ENCODE measurements at regions not wholly inside any gene's neighbourhood (a gene's known extent, or its start where the extent isn't known, plus 50 kb on each side); places are given as distances from the start of the nearest gene placed in this dataset.

DNA sequence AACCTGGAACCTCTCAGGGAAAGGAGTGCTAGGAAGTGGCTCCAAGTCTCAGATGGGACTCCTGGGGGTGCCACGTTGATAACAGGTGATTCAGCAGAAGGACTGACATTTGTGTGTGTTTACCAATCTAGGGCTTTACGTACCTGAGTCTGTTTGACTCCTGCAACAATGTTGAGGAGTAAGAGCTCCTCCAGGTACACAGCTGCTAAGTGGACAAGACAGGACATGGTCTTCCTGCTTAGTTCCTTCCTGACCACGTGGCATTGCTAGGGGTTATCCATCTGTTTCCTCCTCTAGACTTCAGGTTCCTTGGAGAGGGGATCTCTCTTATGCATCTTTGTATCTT is 164.5 kb upstream of the SLC24A3 start:
- Histone ChIP-seq H3K4me1 (no peaks in the 10 kb centered on the region), H3K27ac (no peak overlapping the region), H3K4me3 (no peak overlapping the region), H2AFZ (replicated peaks) (no peak overlapping the region), H3K4me2 (no peak overlapping the region), H3K27me3 (no peaks in the 10 kb centered on the region), H3F3A (ENCODE audit: low read depth) (no peaks in the 10 kb centered on the region), H3K79me2 (ENCODE audit: low read depth) (no peaks in the 10 kb centered on the region), H3K9me3 (ENCODE audit: low read depth) (no peaks in the 10 kb centered on the region), H3K9ac (no peak overlapping the region), H4K20me1 (ENCODE audit: low read depth) (no peaks in the 10 kb centered on the region), H3K36me3 (no peaks in the 10 kb centered on the region)
- Mint-ChIP-seq H3K27ac (no peak overlapping the region), H3K9me3 (no peaks in the 10 kb centered on the region), H3K27me3 (ENCODE audit: insufficient read depth, low read depth) (peaks cover 7% of the 10 kb centered on the region), H3K4me3 (no peak overlapping the region), H3K4me1 (no peaks in the 10 kb centered on the region), H3K36me3 (no peaks in the 10 kb centered on the region)
- no peak for DNase-seq (ENCODE audit: low spot score)
- TF ChIP-seq, protein P1, sequence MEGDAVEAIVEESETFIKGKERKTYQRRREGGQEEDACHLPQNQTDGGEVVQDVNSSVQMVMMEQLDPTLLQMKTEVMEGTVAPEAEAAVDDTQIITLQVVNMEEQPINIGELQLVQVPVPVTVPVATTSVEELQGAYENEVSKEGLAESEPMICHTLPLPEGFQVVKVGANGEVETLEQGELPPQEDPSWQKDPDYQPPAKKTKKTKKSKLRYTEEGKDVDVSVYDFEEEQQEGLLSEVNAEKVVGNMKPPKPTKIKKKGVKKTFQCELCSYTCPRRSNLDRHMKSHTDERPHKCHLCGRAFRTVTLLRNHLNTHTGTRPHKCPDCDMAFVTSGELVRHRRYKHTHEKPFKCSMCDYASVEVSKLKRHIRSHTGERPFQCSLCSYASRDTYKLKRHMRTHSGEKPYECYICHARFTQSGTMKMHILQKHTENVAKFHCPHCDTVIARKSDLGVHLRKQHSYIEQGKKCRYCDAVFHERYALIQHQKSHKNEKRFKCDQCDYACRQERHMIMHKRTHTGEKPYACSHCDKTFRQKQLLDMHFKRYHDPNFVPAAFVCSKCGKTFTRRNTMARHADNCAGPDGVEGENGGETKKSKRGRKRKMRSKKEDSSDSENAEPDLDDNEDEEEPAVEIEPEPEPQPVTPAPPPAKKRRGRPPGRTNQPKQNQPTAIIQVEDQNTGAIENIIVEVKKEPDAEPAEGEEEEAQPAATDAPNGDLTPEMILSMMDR (IDR thresholded peaks at IDR 0.05), result no peak

DNA sequence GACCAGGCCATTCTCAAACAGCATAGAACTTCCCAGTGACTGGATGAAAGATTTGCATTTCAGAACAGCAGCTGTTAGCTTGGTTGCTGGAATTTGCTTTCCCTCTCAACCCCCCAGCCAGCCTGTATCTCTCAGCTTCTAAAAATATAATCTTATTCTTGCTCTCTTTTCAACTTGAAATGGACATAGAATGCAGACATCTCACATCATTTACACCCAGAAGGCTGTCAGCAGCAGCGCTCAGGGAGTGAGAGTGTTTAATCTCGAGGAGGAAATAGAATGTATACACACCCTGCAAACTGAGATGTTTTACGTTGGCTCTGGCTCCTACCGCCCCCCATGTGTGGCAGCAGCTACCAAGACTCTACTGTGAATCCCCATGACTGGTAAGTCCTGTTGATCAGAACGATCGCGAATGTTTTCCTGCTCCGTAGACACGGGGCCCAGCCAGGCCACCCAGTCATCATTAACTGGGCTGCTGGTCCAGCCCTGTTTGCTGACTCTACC is 163.4 kb upstream of the SLC24A3 start:
- Histone ChIP-seq H3K4me3 (no peak overlapping the region), H3K36me3 (no peaks in the 10 kb centered on the region)
- H3K27ac Mint-ChIP-seq, result no peak overlapping the region

DNA sequence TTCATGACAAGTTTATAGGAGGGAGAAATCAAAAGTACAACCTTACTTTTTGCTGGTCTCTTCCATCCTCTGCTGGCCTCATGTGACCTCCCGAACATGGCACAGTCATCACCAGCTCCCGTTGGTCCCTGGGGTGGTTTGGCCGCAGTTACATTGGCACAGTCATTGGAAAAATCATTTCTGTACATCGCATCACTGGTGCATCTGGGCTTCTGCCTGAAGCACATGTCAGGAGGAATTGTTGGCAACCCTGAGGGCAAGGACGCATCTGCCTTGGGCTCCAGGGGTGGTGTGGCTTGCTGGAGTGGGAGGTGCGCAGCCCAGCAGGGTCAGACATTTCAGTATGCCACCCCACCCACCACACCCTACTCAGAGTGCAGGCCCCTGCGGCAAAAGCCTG is 162.9 kb upstream of the SLC24A3 start:
- no peaks in the 10 kb centered on the region for H3F3A ChIP-seq (ENCODE audit: low read depth)
- H3K79me2 ChIP-seq (ENCODE audit: low read depth), result no peaks in the 10 kb centered on the region
- H3K27me3 Mint-ChIP-seq (ENCODE audit: insufficient read depth, low read depth), result peaks cover 7% of the 10 kb centered on the region
- H3K4me3 ChIP-seq, result no peak overlapping the region
- no peaks in the 10 kb centered on the region for H3K4me1 Mint-ChIP-seq
- no peak overlapping the region for H3K9ac ChIP-seq
- no peaks in the 10 kb centered on the region for H3K9me3 ChIP-seq (ENCODE audit: low read depth)
- H3K36me3 Mint-ChIP-seq, result no peaks in the 10 kb centered on the region
- TF ChIP-seq EZH2 (IDR thresholded peaks at IDR 0.05), result no peak
- TF ChIP-seq, protein P1 (IDR thresholded peaks at IDR 0.05), result no peak
- no peak for TF ChIP-seq EZH2phosphoT487 (IDR thresholded peaks at IDR 0.05)
- H3K4me2 ChIP-seq, result no peak overlapping the region
- DNase-seq (ENCODE audit: low spot score), result no peak
- no peaks in the 10 kb centered on the region for H3K27me3 ChIP-seq
- no peak overlapping the region for H2AFZ ChIP-seq (replicated peaks)
- no peaks in the 10 kb centered on the region for H3K9me3 Mint-ChIP-seq
- no peaks in the 10 kb centered on the region for H3K4me1 ChIP-seq
- H3K27ac ChIP-seq, result no peak overlapping the region
- H4K20me1 ChIP-seq (ENCODE audit: low read depth), result no peaks in the 10 kb centered on the region
- no peak overlapping the region for H3K27ac Mint-ChIP-seq
- H3K36me3 ChIP-seq, result no peaks in the 10 kb centered on the region
- H3K4me3 Mint-ChIP-seq, result no peak overlapping the region

More for the DNA sequence above, 163.4 kb upstream of the SLC24A3 start:
- no peaks in the 10 kb centered on the region for H3K9me3 ChIP-seq (ENCODE audit: low read depth)
- H3F3A ChIP-seq (ENCODE audit: low read depth), result no peaks in the 10 kb centered on the region
- DNase-seq (ENCODE audit: low spot score), result no peak
- Mint-ChIP-seq H3K4me3 (no peak overlapping the region), H3K27me3 (ENCODE audit: insufficient read depth, low read depth) (peaks cover 7% of the 10 kb centered on the region), H3K9me3 (no peaks in the 10 kb centered on the region), H3K36me3 (no peaks in the 10 kb centered on the region), H3K4me1 (no peaks in the 10 kb centered on the region)
- no peaks in the 10 kb centered on the region for H3K79me2 ChIP-seq (ENCODE audit: low read depth)
- no peak overlapping the region for H3K27ac ChIP-seq
- no peaks in the 10 kb centered on the region for H3K4me1 ChIP-seq
- H3K4me2 ChIP-seq, result no peak overlapping the region
- TF ChIP-seq, protein P1 (IDR thresholded peaks at IDR 0.05), result no peak
- no peak for TF ChIP-seq EZH2 (IDR thresholded peaks at IDR 0.05)
- TF ChIP-seq EZH2phosphoT487 (IDR thresholded peaks at IDR 0.05), result no peak
- H4K20me1 ChIP-seq (ENCODE audit: low read depth), result no peaks in the 10 kb centered on the region
- no peaks in the 10 kb centered on the region for H3K27me3 ChIP-seq
- no peak overlapping the region for H3K9ac ChIP-seq
- no peak overlapping the region for H2AFZ ChIP-seq (replicated peaks)
